ENCODE measurements at regions not wholly inside any gene's neighbourhood (a gene's known extent, or its start where the extent isn't known, plus 50 kb on each side); places are given as distances from the start of the nearest gene placed in this dataset.
"Not testable (repeated sequence)": the region's sequence is repeated elsewhere in the genome, so short reads cannot be mapped to it uniquely, and the experiment has no call there.

- CTCF ChIA-PET, result interaction anchor here (1.0 kb wide), 1 partner anchor 316 kb away, joined by 3 read pairs; no protein-coding TSS in a partner anchor
- Mint-ChIP-seq H3K4me1 (no peaks in the 10 kb centered on the region), H3K4me3 (no peak overlapping the region), H3K9me3 (ENCODE audit: low read depth) (peaks cover 2% of the 10 kb centered on the region), H3K27me3 (no peaks in the 10 kb centered on the region), H3K36me3 (no peaks in the 10 kb centered on the region), H3K27ac (no peak overlapping the region)
- DNase-seq (no peak), ATAC-seq (no peak)
Observed at GRCh38 chr2:4096978-4097766, 393.8 kb downstream of the DCDC2C start.

GRCh38 chr2:4098137-4098536 is 394.8 kb downstream of the DCDC2C start:
- Mint-ChIP-seq H3K27me3 (no peaks in the 10 kb centered on the region), H3K27ac (no peak overlapping the region), H3K4me3 (no peak overlapping the region), H3K9me3 (ENCODE audit: low read depth) (peaks cover 2% of the 10 kb centered on the region), H3K4me1 (no peaks in the 10 kb centered on the region), H3K36me3 (no peaks in the 10 kb centered on the region)
- CTCF ChIA-PET, result no interaction called here
- no peak for DNase-seq
- ATAC-seq, result no peak

GRCh38 chr2:4101936-4102335 is 398.6 kb downstream of the DCDC2C start:
- no peak overlapping the region for H3K27ac Mint-ChIP-seq
- DNase-seq (no peak), ATAC-seq (no peak)
- CTCF ChIA-PET, result no interaction called here
- peaks cover 2% of the 10 kb centered on the region for H3K9me3 Mint-ChIP-seq (ENCODE audit: low read depth)
- H3K27me3 Mint-ChIP-seq, result no peaks in the 10 kb centered on the region
- H3K4me1 Mint-ChIP-seq, result no peaks in the 10 kb centered on the region
- no peaks in the 10 kb centered on the region for H3K36me3 Mint-ChIP-seq
- no peak overlapping the region for H3K4me3 Mint-ChIP-seq

GRCh38 chr2:4107179-4107578 is 403.8 kb downstream of the DCDC2C start:
- H3K36me3 Mint-ChIP-seq, result no peaks in the 10 kb centered on the region
- CTCF ChIA-PET, result no interaction called here
- H3K4me1 Mint-ChIP-seq, result no peaks in the 10 kb centered on the region
- no peak for ATAC-seq
- H3K9me3 Mint-ChIP-seq (ENCODE audit: low read depth), result peaks cover 2% of the 10 kb centered on the region
- no peak overlapping the region for H3K27ac Mint-ChIP-seq
- no peaks in the 10 kb centered on the region for H3K27me3 Mint-ChIP-seq
- no peak for DNase-seq
- H3K4me3 Mint-ChIP-seq, result no peak overlapping the region

- ATAC-seq (no peak), DNase-seq (no peak)
- Mint-ChIP-seq H3K4me1 (no peaks in the 10 kb centered on the region), H3K27me3 (no peaks in the 10 kb centered on the region), H3K27ac (no peak overlapping the region), H3K36me3 (no peaks in the 10 kb centered on the region), H3K4me3 (no peak overlapping the region), H3K9me3 (ENCODE audit: low read depth) (peaks cover 1% of the 10 kb centered on the region)
- CTCF ChIA-PET, result no interaction called here
Observed at GRCh38 chr2:4110273-4110672, 406.9 kb downstream of the DCDC2C start.

GRCh38 chr2:4115435-4115834 is 412.1 kb downstream of the DCDC2C start:
- DNase-seq; CTCF ChIA-PET; H3K4me1 Mint-ChIP-seq; H3K27ac Mint-ChIP-seq; H3K27me3 Mint-ChIP-seq; ATAC-seq; H3K9me3 Mint-ChIP-seq (ENCODE audit: low read depth); H3K4me3 Mint-ChIP-seq; H3K36me3 Mint-ChIP-seq: not testable (repeated sequence)

- ATAC-seq (no peak), DNase-seq (no peak)
- H3K27ac Mint-ChIP-seq, result no peak overlapping the region
- H3K9me3 Mint-ChIP-seq (ENCODE audit: low read depth), result peaks cover 3% of the 10 kb centered on the region
- no peaks in the 10 kb centered on the region for H3K27me3 Mint-ChIP-seq
- CTCF ChIA-PET, result no interaction called here
- no peaks in the 10 kb centered on the region for H3K36me3 Mint-ChIP-seq
- no peaks in the 10 kb centered on the region for H3K4me1 Mint-ChIP-seq
- H3K4me3 Mint-ChIP-seq, result no peak overlapping the region
Observed at GRCh38 chr2:4122726-4123125, 419.4 kb downstream of the DCDC2C start.

- no peak overlapping the region for H3K27ac Mint-ChIP-seq
- no peaks in the 10 kb centered on the region for H3K4me1 Mint-ChIP-seq
- H3K27me3 Mint-ChIP-seq, result no peaks in the 10 kb centered on the region
- DNase-seq (no peak), ATAC-seq (no peak)
- peaks cover 20% of the 10 kb centered on the region for H3K9me3 Mint-ChIP-seq (ENCODE audit: low read depth)
- no peak overlapping the region for H3K4me3 Mint-ChIP-seq
- no peaks in the 10 kb centered on the region for H3K36me3 Mint-ChIP-seq
- CTCF ChIA-PET, result no interaction called here
Observed at GRCh38 chr2:4130651-4131050, 427.3 kb downstream of the DCDC2C start.

GRCh38 chr2:4134551-4135550 is 431.5 kb downstream of the DCDC2C start:
- CTCF ChIA-PET, result no interaction called here
- Mint-ChIP-seq H3K4me3 (no peak overlapping the region), H3K36me3 (no peaks in the 10 kb centered on the region), H3K27me3 (no peaks in the 10 kb centered on the region), H3K4me1 (no peaks in the 10 kb centered on the region), H3K27ac (no peak overlapping the region), H3K9me3 (ENCODE audit: low read depth) (peaks cover 16% of the 10 kb centered on the region)
- no peak for ATAC-seq
- DNase-seq, result no peak

GRCh38 chr2:4135765-4136164 is 432.4 kb downstream of the DCDC2C start:
- H3K9me3 Mint-ChIP-seq (ENCODE audit: low read depth), result peaks cover 14% of the 10 kb centered on the region
- H3K4me3 Mint-ChIP-seq, result no peak overlapping the region
- CTCF ChIA-PET, result no interaction called here
- ATAC-seq (no peak), DNase-seq (no peak)
- no peaks in the 10 kb centered on the region for H3K36me3 Mint-ChIP-seq
- no peak overlapping the region for H3K27ac Mint-ChIP-seq
- H3K27me3 Mint-ChIP-seq, result no peaks in the 10 kb centered on the region
- no peaks in the 10 kb centered on the region for H3K4me1 Mint-ChIP-seq

- H3K9me3 Mint-ChIP-seq (ENCODE audit: low read depth), result no peaks in the 10 kb centered on the region
- H3K27ac Mint-ChIP-seq, result no peak overlapping the region
- no peaks in the 10 kb centered on the region for H3K27me3 Mint-ChIP-seq
- no peaks in the 10 kb centered on the region for H3K36me3 Mint-ChIP-seq
- DNase-seq, result no peak
- no peak overlapping the region for H3K4me3 Mint-ChIP-seq
- H3K4me1 Mint-ChIP-seq, result no peaks in the 10 kb centered on the region
- CTCF ChIA-PET, result no interaction called here
- ATAC-seq, result no peak
Observed at GRCh38 chr2:4139316-4139715, 435.9 kb downstream of the DCDC2C start.

GRCh38 chr2:4139731-4140130 is 436.4 kb downstream of the DCDC2C start:
- CTCF ChIA-PET, result no interaction called here
- ATAC-seq (no peak), DNase-seq (no peak)
- Mint-ChIP-seq H3K27me3 (no peaks in the 10 kb centered on the region), H3K4me3 (no peak overlapping the region), H3K4me1 (no peaks in the 10 kb centered on the region), H3K27ac (no peak overlapping the region), H3K9me3 (ENCODE audit: low read depth) (no peaks in the 10 kb centered on the region), H3K36me3 (no peaks in the 10 kb centered on the region)

- no peak for DNase-seq
- H3K27ac Mint-ChIP-seq, result no peak overlapping the region
- H3K4me1 Mint-ChIP-seq, result no peaks in the 10 kb centered on the region
- no peaks in the 10 kb centered on the region for H3K9me3 Mint-ChIP-seq (ENCODE audit: low read depth)
- no peak overlapping the region for H3K4me3 Mint-ChIP-seq
- no peaks in the 10 kb centered on the region for H3K36me3 Mint-ChIP-seq
- CTCF ChIA-PET, result no interaction called here
- no peak for ATAC-seq
- H3K27me3 Mint-ChIP-seq, result no peaks in the 10 kb centered on the region
Observed at GRCh38 chr2:4140281-4140970, 437.1 kb downstream of the DCDC2C start.
